Thyroid gland (tissue), 4 donors: ENCODE measurements at regions not wholly inside any gene's neighbourhood (a gene's known extent, or its start where the extent isn't known, plus 50 kb on each side); places are given as distances from the start of the nearest gene placed in this dataset.

Experiments used
- DNase-seq, 2 donors: peaks; one replicate each; pipeline ENCODE4 v3.0.0-alpha.2; 2019
- H3K27ac ChIP-seq, 3 donors: fragments of 200-600 bp; sonication (generic); 1 replicate in 2 of 3; 2 replicates in 1 of 3; pipeline ENCODE4 v1.5.1; 2016 to 2019; ENCODE audit warnings: mild to moderate bottlenecking in 1 of 3, moderate library complexity in 1 of 3
- H3K27me3 ChIP-seq: fragments of 200-600 bp; sonication (generic); one replicate; pipeline ENCODE4 v1.5.1; 2019
- H3K36me3 ChIP-seq, 2 donors: fragments of 200-600 bp; sonication (generic); one replicate each; pipeline ENCODE4 v1.5.1; 2016 to 2019
- H3K4me1 ChIP-seq, 2 donors: fragments of 200-600 bp; sonication (generic); one replicate each; pipeline ENCODE4 v1.5.1; 2017 to 2019
- H3K4me3 ChIP-seq, 3 donors: fragments of 200-600 bp; sonication (generic); replicated peaks in 1 of 3; 1 replicate in 2 of 3; 2 replicates in 1 of 3; pipeline ENCODE4 v1.5.1; 2016; ENCODE audit warnings: mild to moderate bottlenecking in 1 of 3
- H3K9me3 ChIP-seq: fragments of 200-600 bp; sonication (generic); one replicate; pipeline ENCODE4 v1.5.1; 2017
- POLR2A ChIP-seq, 2 donors: fragments of 450-650 bp; IDR thresholded peaks; one replicate each; pipeline ENCODE4 v1.6.1; 2017; ENCODE audit warnings: antibody characterized with exemption in 2 of 2, mild to moderate bottlenecking in 2 of 2, moderate library complexity in 1 of 2
- WGBS, 2 donors: methylation state at CpG; one replicate each; pipeline ENCODE4 v1.1.5; 2017; 5-methylcytosine and 5-hydroxymethylcytosine counted together
- intact Hi-C: fragments of 100-400 bp; cut with DNase I; formaldehyde crosslinking; loops from one replicate; pipeline ENCODE4 v1.15.1; 2023
- TF ChIP-seq, protein P1 (sequence below), 6 experiments: fragments of 200-600 bp in 3 of 6; fragments of 450-650 bp in 3 of 6; sonication (generic) in 3 of 6; IDR thresholded peaks; one replicate each; pipeline ENCODE4 v1.5.1; 2016 to 2019; ENCODE audit warnings: antibody characterized with exemption in 6 of 6, mild to moderate bottlenecking in 2 of 6, inconsistent platforms in 1 of 6, moderate library complexity in 1 of 6

DNA sequence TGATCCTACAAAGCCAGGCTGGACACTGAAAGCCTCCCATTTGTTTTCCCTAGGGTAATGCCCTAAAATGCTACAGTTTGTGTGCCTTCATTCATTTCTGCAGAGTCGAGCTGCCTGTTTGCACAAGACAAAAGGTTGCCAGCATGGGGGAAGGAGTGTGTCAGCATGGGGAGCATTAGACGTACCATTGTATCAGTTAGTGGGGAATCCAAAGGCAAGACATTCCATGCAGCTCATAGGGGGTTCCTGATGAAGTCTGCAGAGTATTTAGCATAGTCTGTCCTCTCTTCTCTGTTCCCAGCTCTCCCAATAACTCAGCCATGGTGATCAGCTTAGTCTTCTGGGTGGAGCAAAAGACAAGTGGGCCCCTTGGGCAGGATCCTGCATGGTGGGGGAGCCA lies 276.9 kb upstream of the PCDH7 start:
- no peak overlapping the region for H3K27ac ChIP-seq
- H3K4me1 ChIP-seq, result no peaks in the 10 kb centered on the region
- H3K9me3 ChIP-seq, result no peaks in the 10 kb centered on the region
- no peaks in the 10 kb centered on the region for H3K36me3 ChIP-seq
- TF ChIP-seq, protein P1, sequence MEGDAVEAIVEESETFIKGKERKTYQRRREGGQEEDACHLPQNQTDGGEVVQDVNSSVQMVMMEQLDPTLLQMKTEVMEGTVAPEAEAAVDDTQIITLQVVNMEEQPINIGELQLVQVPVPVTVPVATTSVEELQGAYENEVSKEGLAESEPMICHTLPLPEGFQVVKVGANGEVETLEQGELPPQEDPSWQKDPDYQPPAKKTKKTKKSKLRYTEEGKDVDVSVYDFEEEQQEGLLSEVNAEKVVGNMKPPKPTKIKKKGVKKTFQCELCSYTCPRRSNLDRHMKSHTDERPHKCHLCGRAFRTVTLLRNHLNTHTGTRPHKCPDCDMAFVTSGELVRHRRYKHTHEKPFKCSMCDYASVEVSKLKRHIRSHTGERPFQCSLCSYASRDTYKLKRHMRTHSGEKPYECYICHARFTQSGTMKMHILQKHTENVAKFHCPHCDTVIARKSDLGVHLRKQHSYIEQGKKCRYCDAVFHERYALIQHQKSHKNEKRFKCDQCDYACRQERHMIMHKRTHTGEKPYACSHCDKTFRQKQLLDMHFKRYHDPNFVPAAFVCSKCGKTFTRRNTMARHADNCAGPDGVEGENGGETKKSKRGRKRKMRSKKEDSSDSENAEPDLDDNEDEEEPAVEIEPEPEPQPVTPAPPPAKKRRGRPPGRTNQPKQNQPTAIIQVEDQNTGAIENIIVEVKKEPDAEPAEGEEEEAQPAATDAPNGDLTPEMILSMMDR (IDR thresholded peaks at IDR 0.05), result no peak
- TF ChIP-seq POLR2A (IDR thresholded peaks at IDR 0.05), result no peak
- intact Hi-C loops, result no loop called here
- H3K27me3 ChIP-seq, result no peaks in the 10 kb centered on the region
- no peak for DNase-seq
- H3K4me3 ChIP-seq, result no peak overlapping the region
- 21 to 30% methylated on average over 2 of the region's 2 CpGs for WGBS, 2 donors

DNA sequence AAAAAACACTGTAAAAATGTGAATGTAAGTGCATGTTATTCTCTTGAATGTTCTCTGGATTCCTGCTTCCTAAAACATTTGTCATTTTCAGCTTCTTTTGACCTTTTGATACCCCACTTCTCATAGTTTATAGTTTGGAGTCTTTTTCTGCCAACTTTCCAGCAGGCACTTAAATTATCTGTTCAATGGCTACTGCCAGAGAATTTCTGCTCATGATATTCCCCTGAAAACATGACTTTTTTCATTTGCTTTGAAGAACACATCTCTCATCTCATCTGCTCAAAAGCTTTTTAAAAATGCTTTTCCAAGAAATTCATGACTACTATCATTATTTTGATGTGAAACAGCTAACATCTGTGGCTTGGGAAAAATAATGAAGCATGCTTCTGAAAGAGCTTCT lies 269.7 kb upstream of the PCDH7 start:
- intact Hi-C loops, result no loop called here
- no peak overlapping the region for H3K27ac ChIP-seq
- no peaks in the 10 kb centered on the region for H3K27me3 ChIP-seq
- no peak for DNase-seq
- H3K4me1 ChIP-seq, result no peaks in the 10 kb centered on the region
- no peak overlapping the region for H3K4me3 ChIP-seq
- H3K9me3 ChIP-seq, result no peaks in the 10 kb centered on the region
- H3K36me3 ChIP-seq, result no peaks in the 10 kb centered on the region
- TF ChIP-seq, protein P1 (IDR thresholded peaks at IDR 0.05), result no peak
- no peak for TF ChIP-seq POLR2A (IDR thresholded peaks at IDR 0.05)

DNA sequence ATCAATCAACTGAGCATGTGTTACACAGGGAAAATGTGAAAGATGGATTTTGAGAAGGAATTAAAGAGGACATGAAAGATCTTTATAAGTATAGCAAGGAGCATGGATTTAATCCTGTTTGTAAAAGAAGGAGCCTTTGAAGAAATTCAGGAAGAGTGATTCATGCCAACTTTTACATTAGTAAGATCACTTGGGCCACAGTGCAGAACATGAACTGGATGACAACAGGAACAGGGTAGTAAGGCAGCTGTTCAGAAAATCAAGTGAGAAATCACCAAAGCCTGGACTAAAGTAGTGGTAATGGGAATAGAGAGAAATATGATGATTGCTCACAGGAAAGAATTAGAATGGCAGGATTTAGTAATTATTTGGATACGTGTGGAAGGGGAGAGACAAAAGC lies 265.7 kb upstream of the PCDH7 start:
- TF ChIP-seq, protein P1 (IDR thresholded peaks at IDR 0.05), result no peak
- TF ChIP-seq POLR2A (IDR thresholded peaks at IDR 0.05), result no peak
- WGBS, 2 donors, result 81 to 87% methylated on average over 1 of the region's 1 CpG
- intact Hi-C loops, result no loop called here

DNA sequence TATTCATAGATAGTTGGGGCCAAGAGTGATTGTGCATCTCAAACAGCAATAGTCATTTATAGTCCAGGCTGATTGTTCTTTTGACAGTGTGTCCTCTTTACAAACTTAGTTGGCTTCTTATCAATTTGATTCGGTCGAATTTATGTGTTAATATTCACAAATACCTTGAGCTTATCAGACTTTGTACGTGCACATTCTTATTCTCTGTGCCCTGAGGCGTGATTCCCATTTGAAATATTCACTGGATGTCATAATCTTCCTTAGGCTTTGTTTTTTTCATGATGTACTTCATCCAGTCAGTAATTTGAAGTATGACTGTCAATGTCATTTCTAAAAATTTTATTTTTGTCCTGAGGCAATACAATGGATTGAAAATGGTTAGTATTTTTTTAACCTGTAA lies 263.5 kb upstream of the PCDH7 start:
- Histone ChIP-seq H3K27me3 (no peaks in the 10 kb centered on the region), H3K9me3 (no peaks in the 10 kb centered on the region), H3K4me1 (no peaks in the 10 kb centered on the region), H3K4me3 (no peak overlapping the region), H3K36me3 (no peaks in the 10 kb centered on the region), H3K27ac (no peak overlapping the region)
- intact Hi-C loops, result no loop called here
- DNase-seq, result no peak
- no peak for TF ChIP-seq POLR2A (IDR thresholded peaks at IDR 0.05)
- TF ChIP-seq, protein P1 (IDR thresholded peaks at IDR 0.05), result no peak
- WGBS, 2 donors, result 80 to 82% methylated on average over 4 of the region's 4 CpGs

More for the DNA sequence above, 265.7 kb upstream of the PCDH7 start:
- no peaks in the 10 kb centered on the region for H3K4me1 ChIP-seq
- no peaks in the 10 kb centered on the region for H3K36me3 ChIP-seq
- H3K4me3 ChIP-seq, result no peak overlapping the region
- no peaks in the 10 kb centered on the region for H3K27me3 ChIP-seq
- DNase-seq, result no peak
- H3K9me3 ChIP-seq, result no peaks in the 10 kb centered on the region
- no peak overlapping the region for H3K27ac ChIP-seq

DNA sequence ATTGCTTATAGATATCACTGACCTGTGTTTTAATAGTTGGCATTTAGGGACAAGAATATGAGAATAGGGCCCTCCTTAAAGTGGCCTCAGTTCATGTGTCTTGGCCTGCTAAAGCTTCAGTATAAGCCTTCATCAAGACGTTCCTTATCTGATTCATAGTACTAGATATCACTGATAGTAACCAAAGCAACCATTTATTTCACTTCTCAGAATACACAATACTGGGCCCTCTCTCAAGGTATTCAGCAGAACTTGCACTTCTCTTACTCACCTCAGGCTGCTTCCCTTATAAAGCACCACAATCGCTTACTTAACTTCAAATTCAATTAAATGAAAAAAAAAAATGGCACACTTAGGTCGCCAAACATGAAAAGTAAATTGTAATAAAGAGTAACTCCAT lies 259.4 kb upstream of the PCDH7 start:
- no peak for DNase-seq
- 54 to 58% methylated on average over 3 of the region's 3 CpGs for WGBS, 2 donors

More for the DNA sequence above, 259.4 kb upstream of the PCDH7 start:
- no peaks in the 10 kb centered on the region for H3K36me3 ChIP-seq
- H3K4me1 ChIP-seq, result no peaks in the 10 kb centered on the region
- TF ChIP-seq, protein P1 (IDR thresholded peaks at IDR 0.05), result no peak
- no peak for TF ChIP-seq POLR2A (IDR thresholded peaks at IDR 0.05)
- intact Hi-C loops, result no loop called here
- H3K4me3 ChIP-seq, result no peak overlapping the region
- H3K27ac ChIP-seq, result no peak overlapping the region
- no peaks in the 10 kb centered on the region for H3K9me3 ChIP-seq
- no peaks in the 10 kb centered on the region for H3K27me3 ChIP-seq
